H9 (cell line): ENCODE measurements at regions not wholly inside any gene's neighbourhood (a gene's known extent, or its start where the extent isn't known, plus 50 kb on each side); places are given as distances from the start of the nearest gene placed in this dataset.

ENCODE experiments used
- DNase-seq: peaks from one replicate; pipeline ENCODE4 v3.0.0-alpha.2; 2017
- H2AFZ ChIP-seq: one replicate; pipeline ENCODE4 v1.6.1; 2013; ENCODE audit warnings: mild to moderate bottlenecking, low read length, control low read depth, moderate library complexity
- H2AK5ac ChIP-seq: 2 replicates; pipeline ENCODE4 v1.6.1; 2013; ENCODE audit warnings: low read length, control low read depth, mixed read lengths; ENCODE audit not compliant: insufficient read length
- H2BK120ac ChIP-seq: one replicate; pipeline ENCODE4 v1.6.1; 2013; ENCODE audit warnings: low read depth, mild to moderate bottlenecking, low read length, control low read depth, inconsistent platforms; ENCODE audit not compliant: poor library complexity, severe bottlenecking
- H2BK12ac ChIP-seq: 2 replicates; pipeline ENCODE4 v1.6.1; 2013; ENCODE audit warnings: low read length, control low read depth, mixed read lengths, low read depth; ENCODE audit not compliant: insufficient read length
- H2BK15ac ChIP-seq: 2 replicates; pipeline ENCODE4 v1.6.1; 2013; ENCODE audit warnings: low read depth, low read length, control low read depth
- H2BK20ac ChIP-seq: one replicate; pipeline ENCODE4 v1.6.1; 2013; ENCODE audit warnings: low read depth, mild to moderate bottlenecking, low read length, control low read depth, inconsistent platforms; ENCODE audit not compliant: poor library complexity, severe bottlenecking
- H2BK5ac ChIP-seq: 2 replicates; pipeline ENCODE4 v1.6.1; 2013; ENCODE audit warnings: low read length, control low read depth, mixed read lengths; ENCODE audit not compliant: insufficient read length
- H3K14ac ChIP-seq: 2 replicates; pipeline ENCODE4 v1.6.1; 2013; ENCODE audit warnings: low read length, control low read depth; ENCODE audit not compliant: insufficient read depth
- H3K18ac ChIP-seq: 2 replicates; pipeline ENCODE4 v1.6.1; 2013; ENCODE audit warnings: low read depth, mild to moderate bottlenecking, mixed read lengths, low read length, control low read depth; ENCODE audit not compliant: insufficient read length
- H3K23ac ChIP-seq: 2 replicates; pipeline ENCODE4 v1.6.1; 2013; ENCODE audit warnings: low read length, control low read depth, mixed read lengths, low read depth; ENCODE audit not compliant: insufficient read length
- H3K23me2 ChIP-seq: 2 replicates; pipeline ENCODE4 v1.6.1; 2013; ENCODE audit warnings: low read depth, mild to moderate bottlenecking, mixed read lengths, low read length, control low read depth; ENCODE audit not compliant: insufficient read length, poor library complexity, severe bottlenecking
- H3K27ac ChIP-seq: 2 replicates; pipeline ENCODE4 v1.5.1; 2013; ENCODE audit warnings: low read length, control low read depth, mixed read lengths, low read depth; ENCODE audit not compliant: insufficient read length
- H3K27me3 ChIP-seq: 2 replicates; pipeline ENCODE4 v1.6.1; 2013; ENCODE audit warnings: low read length, control low read depth, inconsistent platforms; ENCODE audit not compliant: insufficient read depth
- H3K4ac ChIP-seq: 2 replicates; pipeline ENCODE4 v1.6.1; 2013; ENCODE audit warnings: low read depth, mild to moderate bottlenecking, control low read depth, inconsistent platforms, low read length, moderate library complexity
- H3K4me1 ChIP-seq: 2 replicates; pipeline ENCODE4 v1.6.1; 2013; ENCODE audit warnings: low read length, control low read depth, inconsistent platforms; ENCODE audit not compliant: insufficient read depth
- H3K4me2 ChIP-seq: 2 replicates; pipeline ENCODE4 v1.6.1; 2013; ENCODE audit warnings: low read length, control low read depth, mixed read lengths; ENCODE audit not compliant: insufficient read length, insufficient read depth
- H3K56ac ChIP-seq: 2 replicates; pipeline ENCODE4 v1.6.1; 2013; ENCODE audit warnings: low read depth, mild to moderate bottlenecking, mixed read lengths, low read length, control low read depth; ENCODE audit not compliant: insufficient read length
- H3K79me1 ChIP-seq: 2 replicates; pipeline ENCODE4 v1.6.1; 2013; ENCODE audit warnings: low read depth, mild to moderate bottlenecking, moderate library complexity, low read length, control low read depth, inconsistent platforms; ENCODE audit not compliant: insufficient read depth, poor library complexity, severe bottlenecking
- H3K79me2 ChIP-seq: 2 replicates; pipeline ENCODE4 v1.6.1; 2013; ENCODE audit warnings: low read length, control low read depth, inconsistent platforms; ENCODE audit not compliant: insufficient read depth
- H3K9ac ChIP-seq: 2 replicates; pipeline ENCODE4 v1.6.1; 2013; ENCODE audit warnings: low read length, control low read depth, mixed read lengths; ENCODE audit not compliant: insufficient read length; ENCODE audit errors: extremely low read depth
- H3K9me3 ChIP-seq: one replicate; pipeline ENCODE4 v1.6.1; 2013; ENCODE audit warnings: low read depth, low read length, inconsistent platforms; ENCODE audit not compliant: control insufficient read depth
- H3T11ph ChIP-seq: one replicate; pipeline ENCODE4 v1.6.1; 2013; ENCODE audit warnings: mild to moderate bottlenecking, low read length, control low read depth, inconsistent platforms
- H4K20me1 ChIP-seq: one replicate; pipeline ENCODE4 v1.6.1; 2013; ENCODE audit not compliant: control insufficient read depth, insufficient read length, insufficient read depth
- H4K5ac ChIP-seq: 2 replicates; pipeline ENCODE4 v1.6.1; 2013; ENCODE audit warnings: low read depth, mild to moderate bottlenecking, mixed read lengths, low read length, control low read depth; ENCODE audit not compliant: insufficient read length
- H4K8ac ChIP-seq: replicated peaks from 2 replicates; pipeline ENCODE4 v1.6.1; 2013; ENCODE audit warnings: low read length, control low read depth, mixed read lengths, low read depth; ENCODE audit not compliant: insufficient read length
- H4K91ac ChIP-seq: 2 replicates; pipeline ENCODE4 v1.6.1; 2013; ENCODE audit warnings: low read depth, mild to moderate bottlenecking, moderate library complexity, mixed read lengths, low read length, control low read depth; ENCODE audit not compliant: insufficient read length
- H3K27ac Mint-ChIP-seq, 3 experiments: 2 replicates in 2 of 3; 3 replicates in 1 of 3; pipeline ENCODE4 v1.8.0; 2020 to 2021; ENCODE audit warnings: mixed read lengths in 3 of 3, mild to moderate bottlenecking in 1 of 3, moderate library complexity in 1 of 3
- H3K27me3 Mint-ChIP-seq: 2 replicates; pipeline ENCODE4 v1.8.0; 2021; ENCODE audit warnings: low read depth, mild to moderate bottlenecking, moderate library complexity, mixed read lengths
- H3K36me3 Mint-ChIP-seq, 3 experiments: 2 replicates in 2 of 3; 3 replicates in 1 of 3; pipeline ENCODE4 v1.8.0; 2020 to 2021; ENCODE audit warnings: low read depth in 3 of 3, mixed read lengths in 3 of 3; ENCODE audit not compliant: insufficient read depth in 1 of 3
- H3K4me1 Mint-ChIP-seq, 2 experiments: 2 replicates each; pipeline ENCODE4 v1.8.0; 2020; ENCODE audit warnings: mixed read lengths in 2 of 2
- H3K4me3 Mint-ChIP-seq, 2 experiments: 2 replicates in 1 of 2; 3 replicates in 1 of 2; pipeline ENCODE4 v1.8.0; 2020 to 2021; ENCODE audit warnings: mild to moderate bottlenecking in 2 of 2, mixed read lengths in 2 of 2, moderate library complexity in 1 of 2
- H3K9me3 Mint-ChIP-seq, 2 experiments: 2 replicates in 1 of 2; 3 replicates in 1 of 2; pipeline ENCODE4 v1.8.0; 2020; ENCODE audit warnings: mild to moderate bottlenecking in 2 of 2, mixed read lengths in 2 of 2, moderate library complexity in 1 of 2
- CTCF ChIP-seq: fragments of 200-600 bp; sonication (generic); conservative IDR thresholded peaks from 3 replicates; pipeline ENCODE4 v1.8.0; 2021; ENCODE audit warnings: antibody characterized with exemption, mild to moderate bottlenecking
- WGBS: extraction: QIAGEN DNeasy Blood & Tissue Kit; methylation state at CpG from one replicate; pipeline ENCODE4 v1.1.7; 2013; ENCODE audit warnings: missing lambda C conversion rate, low lambda C conversion rate, mixed read lengths; ENCODE audit not compliant: insufficient read length; ENCODE audit errors: extremely low coverage; 5-methylcytosine and 5-hydroxymethylcytosine counted together

- H3K27me3 ChIP-seq: no peaks in the 10 kb centered on the region
- H3K79me2 ChIP-seq: no peaks in the 10 kb centered on the region
- Mint-ChIP-seq H3K27me3 (no peaks in the 10 kb centered on the region), H3K9me3 (peaks cover 15% of the 10 kb centered on the region in 2 experiments; a peak in 4 of 5 replicates), H3K4me1 (peaks cover 5 to 10% of the 10 kb centered on the region in 2 experiments), H3K4me3 (no peak overlapping the region), H3K36me3 (peaks cover 2 to 17% (median 8%) of the 10 kb centered on the region in 3 experiments; a peak in 6 of 7 replicates), H3K27ac (no peak overlapping the region)
- no peaks in the 10 kb centered on the region for H4K20me1 ChIP-seq
- H3K9ac ChIP-seq: no peak overlapping the region
- no peak overlapping the region for H4K91ac ChIP-seq
- H3K79me1 ChIP-seq: no peaks in the 10 kb centered on the region
- H3T11ph ChIP-seq: no peak overlapping the region
- DNase-seq: no peak
- no peak overlapping the region for H2BK120ac ChIP-seq
- no peak overlapping the region for H3K23ac ChIP-seq
- no peak overlapping the region for H2BK5ac ChIP-seq
- H3K27ac ChIP-seq: no peak overlapping the region
- no peak overlapping the region for H2BK12ac ChIP-seq
- no peak overlapping the region for H2AFZ ChIP-seq
- no CpG with 5 or more reads among the region's 2 CpGs for WGBS
- no peak overlapping the region for H3K14ac ChIP-seq
- H3K18ac ChIP-seq: no peak overlapping the region
- no peak overlapping the region for H3K4ac ChIP-seq
- H3K4me2 ChIP-seq: no peak overlapping the region
- H2BK15ac ChIP-seq: no peak overlapping the region
- no peaks in the 10 kb centered on the region for H3K23me2 ChIP-seq
- no peaks in the 10 kb centered on the region for H3K9me3 ChIP-seq
- no peak overlapping the region for H2BK20ac ChIP-seq
- H4K5ac ChIP-seq: no peak overlapping the region
- no peak for TF ChIP-seq CTCF
- H3K56ac ChIP-seq: no peak overlapping the region
- no peak overlapping the region for H2AK5ac ChIP-seq
- H3K4me1 ChIP-seq: no peaks in the 10 kb centered on the region; the same call in 1 of the 2 replicates
- H4K8ac ChIP-seq: no peak overlapping the region
Measured at GRCh38 chr6:50925981-50926380, 107.3 kb downstream of the TFAP2B start.
